ENCODE measurements at regions not wholly inside any gene's neighbourhood (a gene's known extent, or its start where the extent isn't known, plus 50 kb on each side); places are given as distances from the start of the nearest gene placed in this dataset.

DNA sequence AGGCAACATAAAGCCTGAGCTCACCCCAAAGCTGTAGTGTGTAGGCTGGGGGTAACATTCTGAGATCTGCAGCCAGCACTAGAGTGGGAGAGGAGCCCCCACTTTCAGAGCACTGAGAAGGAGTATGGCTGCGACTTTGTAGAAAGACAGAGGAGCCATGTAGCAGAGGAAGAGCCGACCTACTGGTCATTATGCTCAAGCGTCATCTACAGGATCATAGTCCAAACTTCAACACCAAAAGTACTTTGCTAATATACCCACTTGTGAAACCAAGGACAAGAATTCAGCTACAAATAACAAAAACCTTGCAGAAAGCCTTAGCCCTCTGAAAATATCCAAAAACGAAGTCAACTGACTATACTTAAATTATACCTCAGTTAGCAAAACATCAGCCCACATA, 330.1 kb downstream of the MAN2A1 start:
- TF ChIP-seq, protein P1, sequence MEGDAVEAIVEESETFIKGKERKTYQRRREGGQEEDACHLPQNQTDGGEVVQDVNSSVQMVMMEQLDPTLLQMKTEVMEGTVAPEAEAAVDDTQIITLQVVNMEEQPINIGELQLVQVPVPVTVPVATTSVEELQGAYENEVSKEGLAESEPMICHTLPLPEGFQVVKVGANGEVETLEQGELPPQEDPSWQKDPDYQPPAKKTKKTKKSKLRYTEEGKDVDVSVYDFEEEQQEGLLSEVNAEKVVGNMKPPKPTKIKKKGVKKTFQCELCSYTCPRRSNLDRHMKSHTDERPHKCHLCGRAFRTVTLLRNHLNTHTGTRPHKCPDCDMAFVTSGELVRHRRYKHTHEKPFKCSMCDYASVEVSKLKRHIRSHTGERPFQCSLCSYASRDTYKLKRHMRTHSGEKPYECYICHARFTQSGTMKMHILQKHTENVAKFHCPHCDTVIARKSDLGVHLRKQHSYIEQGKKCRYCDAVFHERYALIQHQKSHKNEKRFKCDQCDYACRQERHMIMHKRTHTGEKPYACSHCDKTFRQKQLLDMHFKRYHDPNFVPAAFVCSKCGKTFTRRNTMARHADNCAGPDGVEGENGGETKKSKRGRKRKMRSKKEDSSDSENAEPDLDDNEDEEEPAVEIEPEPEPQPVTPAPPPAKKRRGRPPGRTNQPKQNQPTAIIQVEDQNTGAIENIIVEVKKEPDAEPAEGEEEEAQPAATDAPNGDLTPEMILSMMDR (IDR thresholded peaks at IDR 0.05) = no peak
- TF ChIP-seq POLR2A (IDR thresholded peaks at IDR 0.05) = no peak

Data from adrenal gland (tissue), 5 donors.